ENCODE measurements at regions not wholly inside any gene's neighbourhood (a gene's known extent, or its start where the extent isn't known, plus 50 kb on each side); places are given as distances from the start of the nearest gene placed in this dataset.
A peak's percentile ranks its signal among the peaks of the same experiment; 100 is the strongest.

GRCh38 chrX:139113708-139114107 lies 402.2 kb upstream of the FGF13 start:
- H3K9me3 ChIP-seq, result no peaks in the 10 kb centered on the region
- H3K27me3 ChIP-seq (ENCODE audit: insufficient read depth in 3 of 3, low read length in 2 of 3), result no peaks in the 10 kb centered on the region
- no peak overlapping the region for H3K4me3 ChIP-seq
- H3K27ac ChIP-seq, result no peak overlapping the region
- DNase-seq (no peak), ATAC-seq (no peak)
- H3K36me3 ChIP-seq (ENCODE audit: insufficient read depth in 1 of 2, low read depth in 1 of 2), result no peaks in the 10 kb centered on the region
- intact Hi-C loops (cut with DNase I), result no loop called here
- H3K4me1 ChIP-seq, result peaks cover 9% of the 10 kb centered on the region
- TF ChIP-seq, protein P1, sequence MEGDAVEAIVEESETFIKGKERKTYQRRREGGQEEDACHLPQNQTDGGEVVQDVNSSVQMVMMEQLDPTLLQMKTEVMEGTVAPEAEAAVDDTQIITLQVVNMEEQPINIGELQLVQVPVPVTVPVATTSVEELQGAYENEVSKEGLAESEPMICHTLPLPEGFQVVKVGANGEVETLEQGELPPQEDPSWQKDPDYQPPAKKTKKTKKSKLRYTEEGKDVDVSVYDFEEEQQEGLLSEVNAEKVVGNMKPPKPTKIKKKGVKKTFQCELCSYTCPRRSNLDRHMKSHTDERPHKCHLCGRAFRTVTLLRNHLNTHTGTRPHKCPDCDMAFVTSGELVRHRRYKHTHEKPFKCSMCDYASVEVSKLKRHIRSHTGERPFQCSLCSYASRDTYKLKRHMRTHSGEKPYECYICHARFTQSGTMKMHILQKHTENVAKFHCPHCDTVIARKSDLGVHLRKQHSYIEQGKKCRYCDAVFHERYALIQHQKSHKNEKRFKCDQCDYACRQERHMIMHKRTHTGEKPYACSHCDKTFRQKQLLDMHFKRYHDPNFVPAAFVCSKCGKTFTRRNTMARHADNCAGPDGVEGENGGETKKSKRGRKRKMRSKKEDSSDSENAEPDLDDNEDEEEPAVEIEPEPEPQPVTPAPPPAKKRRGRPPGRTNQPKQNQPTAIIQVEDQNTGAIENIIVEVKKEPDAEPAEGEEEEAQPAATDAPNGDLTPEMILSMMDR (IDR thresholded peaks at IDR 0.05), result no peak
- 57 to 61% (median 57%) methylated on average over 6 of the region's 6 CpGs for WGBS, 3 donors

- DNase-seq (no peak), ATAC-seq (peak in 3 of 4 donors; percentile 31 to 80 (median 78))
- Histone ChIP-seq H3K27me3 (ENCODE audit: insufficient read depth in 3 of 3, low read length in 2 of 3) (no peaks in the 10 kb centered on the region), H3K4me1 (peaks cover 9% of the 10 kb centered on the region), H3K27ac (no peak overlapping the region), H3K9me3 (no peaks in the 10 kb centered on the region), H3K4me3 (no peak overlapping the region), H3K36me3 (ENCODE audit: insufficient read depth in 1 of 2, low read depth in 1 of 2) (no peaks in the 10 kb centered on the region)
- intact Hi-C loops (cut with DNase I), result no loop called here
- TF ChIP-seq, protein P1 (IDR thresholded peaks at IDR 0.05), result no peak
- WGBS, 3 donors, result 24 to 47% (median 42%) methylated on average over 2 of the region's 2 CpGs
Measured at GRCh38 chrX:139112432-139112831, 400.9 kb upstream of the FGF13 start.

DNA sequence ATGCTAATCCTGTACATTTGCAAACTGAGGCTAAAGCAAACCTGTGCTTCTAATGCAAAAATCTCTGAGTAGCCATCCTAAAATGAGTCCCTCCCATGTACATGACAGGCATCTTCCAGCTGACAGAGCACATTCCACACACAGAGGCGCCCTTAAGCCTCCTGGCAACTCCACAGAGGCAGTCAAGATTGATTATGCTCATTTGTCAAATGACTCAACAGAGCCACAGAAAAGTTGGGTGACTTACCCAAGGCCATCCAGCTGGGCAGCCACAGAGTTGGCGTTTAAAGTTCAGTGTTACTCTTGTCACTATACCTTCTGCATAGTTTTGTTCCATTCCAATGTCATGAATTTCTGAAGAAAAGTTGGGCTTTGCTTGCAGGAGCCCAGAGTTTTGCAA lies 394.6 kb upstream of the FGF13 start:
- ATAC-seq (peak; percentile 59 to 93 (median 86)), DNase-seq (peak in 1 of 2 donors; percentile 12)
- WGBS, 3 donors, result 28 to 50% (median 29%) methylated on average over 2 of the region's 2 CpGs
- no peak overlapping the region for H3K27ac ChIP-seq
- H3K4me1 ChIP-seq, result peaks cover 9% of the 10 kb centered on the region
- no peak overlapping the region for H3K4me3 ChIP-seq
- H3K36me3 ChIP-seq (ENCODE audit: insufficient read depth in 1 of 2, low read depth in 1 of 2), result no peaks in the 10 kb centered on the region
- H3K9me3 ChIP-seq, result no peaks in the 10 kb centered on the region
- intact Hi-C loops (cut with DNase I), result no loop called here
- TF ChIP-seq, protein P1 (IDR thresholded peaks at IDR 0.05), result no peak
- no peaks in the 10 kb centered on the region for H3K27me3 ChIP-seq (ENCODE audit: insufficient read depth in 3 of 3, low read length in 2 of 3)

- Histone ChIP-seq H3K36me3 (ENCODE audit: insufficient read depth in 1 of 2, low read depth in 1 of 2) (no peaks in the 10 kb centered on the region), H3K27me3 (ENCODE audit: insufficient read depth in 3 of 3, low read length in 2 of 3) (no peaks in the 10 kb centered on the region), H3K27ac (peak overlapping the region; percentile 20), H3K9me3 (no peaks in the 10 kb centered on the region), H3K4me3 (no peak overlapping the region), H3K4me1 (no peaks in the 10 kb centered on the region)
- ATAC-seq (peak; percentile 60 to 86 (median 78)), DNase-seq (no peak)
- TF ChIP-seq, protein P1 (IDR thresholded peaks at IDR 0.05), result no peak
- WGBS, 3 donors, result 51 to 75% (median 66%) methylated on average over 6 of the region's 6 CpGs
- intact Hi-C loops (cut with DNase I), result no loop called here
Measured at GRCh38 chrX:139094671-139095592, 383.4 kb upstream of the FGF13 start.

All from psoas muscle (tissue), 7 donors.